ENCODE measurements at regions not wholly inside any gene's neighbourhood (a gene's known extent, or its start where the extent isn't known, plus 50 kb on each side); places are given as distances from the start of the nearest gene placed in this dataset.

DNA sequence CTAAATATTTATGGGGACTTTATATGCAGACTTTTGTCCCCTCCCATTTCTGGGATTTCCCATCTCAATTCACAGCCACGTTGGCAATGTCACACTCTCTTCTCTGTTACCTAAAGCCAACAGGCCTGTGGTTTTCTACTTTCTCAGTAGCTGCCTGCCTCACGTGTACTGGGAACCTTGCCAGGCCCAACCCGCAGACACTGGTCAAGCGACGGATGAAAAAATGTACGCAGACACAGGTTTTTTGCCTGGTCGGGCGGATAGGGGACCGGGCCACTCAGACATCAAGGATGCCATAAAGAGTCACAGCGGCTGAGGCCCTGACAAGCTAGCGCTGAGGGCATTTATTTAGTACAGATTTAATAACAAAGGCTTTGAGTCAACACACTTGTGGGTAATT, 204.4 kb upstream of the DPP6 start:
- Mint-ChIP-seq H3K9me3 (peaks cover 23% of the 10 kb centered on the region), H3K36me3 (no peaks in the 10 kb centered on the region)

DNA sequence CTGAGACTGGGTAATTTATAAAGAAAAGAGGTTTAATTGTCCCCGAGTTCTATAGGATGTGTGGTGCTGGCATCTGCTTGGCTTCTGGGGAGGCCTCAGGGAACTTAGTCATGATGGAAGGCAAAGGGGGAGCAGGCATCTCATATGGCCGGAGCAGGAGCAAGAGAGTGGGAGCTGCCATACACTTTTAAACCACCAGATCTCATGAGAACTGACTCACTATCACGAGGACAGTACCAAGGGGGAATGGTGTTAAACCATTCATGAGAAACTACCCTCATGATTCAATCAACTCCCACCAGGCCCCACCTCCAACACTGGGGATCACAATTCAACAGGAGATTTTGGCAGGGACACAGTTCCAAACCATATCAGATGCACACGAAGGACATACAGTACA, 199.9 kb upstream of the DPP6 start:
- Histone ChIP-seq H3K36me3 (peaks cover 3% of the 10 kb centered on the region), H3K4me2 (no peak overlapping the region), H3F3A (ENCODE audit: low read depth) (no peaks in the 10 kb centered on the region), H3K9ac (no peak overlapping the region), H3K27ac (no peak overlapping the region), H3K4me3 (no peak overlapping the region), H3K79me2 (ENCODE audit: low read depth) (no peaks in the 10 kb centered on the region), H3K27me3 (no peaks in the 10 kb centered on the region), H3K9me3 (ENCODE audit: low read depth) (peaks cover 10% of the 10 kb centered on the region), H2AFZ (replicated peaks) (no peak overlapping the region), H3K4me1 (no peaks in the 10 kb centered on the region), H4K20me1 (ENCODE audit: low read depth) (no peaks in the 10 kb centered on the region)
- no peak for DNase-seq (ENCODE audit: low spot score)
- no peak overlapping the region for H3K4me3 Mint-ChIP-seq
- no peak overlapping the region for H3K27ac Mint-ChIP-seq
- H3K9me3 Mint-ChIP-seq, result peaks cover 15% of the 10 kb centered on the region
- no peak for TF ChIP-seq EZH2 (IDR thresholded peaks at IDR 0.05)
- TF ChIP-seq CTCF (IDR thresholded peaks at IDR 0.05), result no peak
- TF ChIP-seq EZH2phosphoT487 (IDR thresholded peaks at IDR 0.05), result no peak
- H3K27me3 Mint-ChIP-seq (ENCODE audit: insufficient read depth, low read depth), result no peaks in the 10 kb centered on the region
- no peaks in the 10 kb centered on the region for H3K36me3 Mint-ChIP-seq
- H3K4me1 Mint-ChIP-seq, result no peaks in the 10 kb centered on the region

More for the DNA sequence above, 204.4 kb upstream of the DPP6 start:
- Histone ChIP-seq H3K4me2 (no peak overlapping the region), H3K4me1 (no peaks in the 10 kb centered on the region), H3K4me3 (no peak overlapping the region), H3K27me3 (no peaks in the 10 kb centered on the region), H2AFZ (replicated peaks) (no peak overlapping the region), H3K79me2 (ENCODE audit: low read depth) (no peaks in the 10 kb centered on the region), H3K9ac (no peak overlapping the region), H3K27ac (no peak overlapping the region), H4K20me1 (ENCODE audit: low read depth) (no peaks in the 10 kb centered on the region), H3K9me3 (ENCODE audit: low read depth) (peaks cover 14% of the 10 kb centered on the region), H3F3A (ENCODE audit: low read depth) (no peaks in the 10 kb centered on the region), H3K36me3 (peaks cover 3% of the 10 kb centered on the region)
- peaks cover 4% of the 10 kb centered on the region for H3K27me3 Mint-ChIP-seq (ENCODE audit: insufficient read depth, low read depth)
- TF ChIP-seq CTCF (IDR thresholded peaks at IDR 0.05) (no peak), EZH2phosphoT487 (IDR thresholded peaks at IDR 0.05) (no peak), EZH2 (IDR thresholded peaks at IDR 0.05) (no peak)
- H3K4me3 Mint-ChIP-seq, result no peak overlapping the region
- H3K27ac Mint-ChIP-seq, result no peak overlapping the region
- H3K4me1 Mint-ChIP-seq, result no peaks in the 10 kb centered on the region
- DNase-seq (ENCODE audit: low spot score), result no peak

GRCh38 chr7:153858355-153858754, 193.8 kb upstream of the DPP6 start:
- H3K27me3 ChIP-seq, result no peaks in the 10 kb centered on the region
- no peak overlapping the region for H3K4me3 ChIP-seq
- TF ChIP-seq EZH2 (IDR thresholded peaks at IDR 0.05), result no peak
- TF ChIP-seq CTCF (IDR thresholded peaks at IDR 0.05), result no peak
- no peaks in the 10 kb centered on the region for H3K9me3 ChIP-seq (ENCODE audit: low read depth)
- no peaks in the 10 kb centered on the region for H3F3A ChIP-seq (ENCODE audit: low read depth)
- no peak overlapping the region for H3K4me2 ChIP-seq
- H3K4me1 ChIP-seq, result no peaks in the 10 kb centered on the region
- Mint-ChIP-seq H3K4me1 (no peaks in the 10 kb centered on the region), H3K27me3 (ENCODE audit: insufficient read depth, low read depth) (no peaks in the 10 kb centered on the region), H3K9me3 (peaks cover 11% of the 10 kb centered on the region), H3K27ac (no peak overlapping the region), H3K4me3 (no peak overlapping the region), H3K36me3 (no peaks in the 10 kb centered on the region)
- H3K36me3 ChIP-seq, result no peaks in the 10 kb centered on the region
- no peak overlapping the region for H3K27ac ChIP-seq
- DNase-seq (ENCODE audit: low spot score), result no peak
- H2AFZ ChIP-seq (replicated peaks), result no peak overlapping the region
- no peak overlapping the region for H3K9ac ChIP-seq
- no peaks in the 10 kb centered on the region for H4K20me1 ChIP-seq (ENCODE audit: low read depth)
- H3K79me2 ChIP-seq (ENCODE audit: low read depth), result no peaks in the 10 kb centered on the region

- Histone ChIP-seq H3K36me3 (no peaks in the 10 kb centered on the region), H3K9ac (no peak overlapping the region), H3K4me3 (no peak overlapping the region), H3K4me1 (no peaks in the 10 kb centered on the region), H2AFZ (replicated peaks) (no peak overlapping the region), H3F3A (ENCODE audit: low read depth) (no peaks in the 10 kb centered on the region), H3K27ac (no peak overlapping the region), H3K4me2 (no peak overlapping the region), H3K79me2 (ENCODE audit: low read depth) (no peaks in the 10 kb centered on the region), H3K9me3 (ENCODE audit: low read depth) (no peaks in the 10 kb centered on the region), H4K20me1 (ENCODE audit: low read depth) (no peaks in the 10 kb centered on the region), H3K27me3 (no peaks in the 10 kb centered on the region)
- no peaks in the 10 kb centered on the region for H3K27me3 Mint-ChIP-seq (ENCODE audit: insufficient read depth, low read depth)
- TF ChIP-seq CTCF (IDR thresholded peaks at IDR 0.05), result no peak
- TF ChIP-seq EZH2 (IDR thresholded peaks at IDR 0.05), result no peak
- no peak for TF ChIP-seq EZH2phosphoT487 (IDR thresholded peaks at IDR 0.05)
- no peak overlapping the region for H3K4me3 Mint-ChIP-seq
- no peaks in the 10 kb centered on the region for H3K4me1 Mint-ChIP-seq
- no peak overlapping the region for H3K27ac Mint-ChIP-seq
- no peaks in the 10 kb centered on the region for H3K36me3 Mint-ChIP-seq
- no peak for DNase-seq (ENCODE audit: low spot score)
- peaks cover 9% of the 10 kb centered on the region for H3K9me3 Mint-ChIP-seq
Measured at GRCh38 chr7:153859239-153859638, 193.0 kb upstream of the DPP6 start.

Measured in neural progenitor cell (in vitro differentiated cells).